ENCODE measurements at regions not wholly inside any gene's neighbourhood (a gene's known extent, or its start where the extent isn't known, plus 50 kb on each side); places are given as distances from the start of the nearest gene placed in this dataset.
"Not testable (repeated sequence)": the region's sequence is repeated elsewhere in the genome, so short reads cannot be mapped to it uniquely, and the experiment has no call there.

DNA sequence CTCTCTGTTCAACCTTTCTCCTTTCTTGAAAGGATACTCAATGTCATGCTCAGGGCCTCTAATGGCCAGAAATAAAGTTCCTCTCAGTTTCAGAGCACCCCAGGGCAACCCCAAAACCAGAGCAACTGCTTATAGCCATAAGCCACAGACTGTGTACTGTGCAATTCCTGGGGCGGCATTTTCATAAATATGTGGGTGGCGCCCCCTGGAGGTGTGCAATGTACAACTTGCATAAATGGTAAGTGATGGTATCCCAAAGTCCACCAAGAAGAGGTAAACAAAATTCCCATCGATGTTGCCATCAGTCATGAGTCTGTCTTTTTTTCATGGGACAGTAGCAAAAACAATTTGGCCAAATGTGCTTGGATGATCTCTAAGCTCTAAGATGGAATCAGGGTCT lies 108.4 kb upstream of the ROPN1B start:
- TF ChIP-seq CTCF, POLR2AphosphoS5 (IDR thresholded peaks at IDR 0.05): not testable (repeated sequence)

Measured in gastroesophageal sphincter (tissue), 3 donors.